WERI-Rb-1 (cell line): ENCODE measurements at regions not wholly inside any gene's neighbourhood (a gene's known extent, or its start where the extent isn't known, plus 50 kb on each side); places are given as distances from the start of the nearest gene placed in this dataset.

Source experiments
- DNase-seq: peaks from one replicate; pipeline ENCODE4 v3.0.0-alpha.2; 2020
- H3K27ac ChIP-seq: fragments of 250-450 bp; sonication (Bioruptor Pico); 2 replicates; pipeline ENCODE4 v1.5.1; 2020; ENCODE audit warnings: mild to moderate bottlenecking, moderate library complexity
- H3K27me3 ChIP-seq: fragments of 250-450 bp; sonication (Bioruptor Pico); 2 replicates; pipeline ENCODE4 v1.5.1; 2021; ENCODE audit warnings: mild to moderate bottlenecking, low read depth, moderate library complexity; ENCODE audit not compliant: insufficient read depth, severe bottlenecking
- H3K36me3 ChIP-seq: fragments of 250-450 bp; sonication (Bioruptor Pico); 2 replicates; pipeline ENCODE4 v1.5.1; 2020; ENCODE audit warnings: mild to moderate bottlenecking, moderate library complexity
- H3K4me3 ChIP-seq: 2 replicates; pipeline ENCODE4 v1.5.1; 2011; ENCODE audit warnings: low read depth, mild to moderate bottlenecking, control low read depth, low read length
- H3K9me3 ChIP-seq: fragments of 250-450 bp; sonication (Bioruptor Pico); 2 replicates; pipeline ENCODE4 v1.5.1; 2021; ENCODE audit warnings: mild to moderate bottlenecking, moderate library complexity; ENCODE audit not compliant: severe bottlenecking
- TF ChIP-seq, protein P1 (sequence below): IDR thresholded peaks from 2 replicates; pipeline ENCODE4 v1.5.1; 2011; ENCODE audit warnings: low read depth, mild to moderate bottlenecking, control low read depth, inconsistent platforms, low read length

DNA sequence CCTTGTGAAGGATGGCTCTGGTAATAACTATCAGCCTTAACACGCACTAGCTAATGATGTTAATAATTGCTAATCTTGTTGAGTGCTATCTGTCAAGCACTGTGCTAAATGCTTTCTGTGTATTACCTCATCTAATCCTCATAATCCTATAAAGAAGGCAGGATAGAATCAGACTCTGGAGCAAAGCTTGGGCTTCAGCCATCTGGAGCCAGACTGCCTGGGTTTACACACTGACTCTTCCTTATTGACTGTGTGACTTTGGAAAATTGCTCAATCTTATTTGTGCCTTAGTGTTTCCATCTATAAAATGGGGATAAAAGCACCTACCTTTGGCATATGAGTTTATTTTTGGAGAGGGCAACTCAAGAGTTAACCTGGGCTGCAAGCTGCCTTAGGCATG is 216.1 kb downstream of the NUF2 start:
- peak; percentile 95 for DNase-seq
- Histone ChIP-seq H3K27me3 (no peaks in the 10 kb centered on the region), H3K27ac (peak overlapping the region; percentile 80), H3K36me3 (no peaks in the 10 kb centered on the region), H3K4me3 (no peak overlapping the region), H3K9me3 (peaks cover 14% of the 10 kb centered on the region)
- TF ChIP-seq, protein P1, sequence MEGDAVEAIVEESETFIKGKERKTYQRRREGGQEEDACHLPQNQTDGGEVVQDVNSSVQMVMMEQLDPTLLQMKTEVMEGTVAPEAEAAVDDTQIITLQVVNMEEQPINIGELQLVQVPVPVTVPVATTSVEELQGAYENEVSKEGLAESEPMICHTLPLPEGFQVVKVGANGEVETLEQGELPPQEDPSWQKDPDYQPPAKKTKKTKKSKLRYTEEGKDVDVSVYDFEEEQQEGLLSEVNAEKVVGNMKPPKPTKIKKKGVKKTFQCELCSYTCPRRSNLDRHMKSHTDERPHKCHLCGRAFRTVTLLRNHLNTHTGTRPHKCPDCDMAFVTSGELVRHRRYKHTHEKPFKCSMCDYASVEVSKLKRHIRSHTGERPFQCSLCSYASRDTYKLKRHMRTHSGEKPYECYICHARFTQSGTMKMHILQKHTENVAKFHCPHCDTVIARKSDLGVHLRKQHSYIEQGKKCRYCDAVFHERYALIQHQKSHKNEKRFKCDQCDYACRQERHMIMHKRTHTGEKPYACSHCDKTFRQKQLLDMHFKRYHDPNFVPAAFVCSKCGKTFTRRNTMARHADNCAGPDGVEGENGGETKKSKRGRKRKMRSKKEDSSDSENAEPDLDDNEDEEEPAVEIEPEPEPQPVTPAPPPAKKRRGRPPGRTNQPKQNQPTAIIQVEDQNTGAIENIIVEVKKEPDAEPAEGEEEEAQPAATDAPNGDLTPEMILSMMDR, result no peak

DNA sequence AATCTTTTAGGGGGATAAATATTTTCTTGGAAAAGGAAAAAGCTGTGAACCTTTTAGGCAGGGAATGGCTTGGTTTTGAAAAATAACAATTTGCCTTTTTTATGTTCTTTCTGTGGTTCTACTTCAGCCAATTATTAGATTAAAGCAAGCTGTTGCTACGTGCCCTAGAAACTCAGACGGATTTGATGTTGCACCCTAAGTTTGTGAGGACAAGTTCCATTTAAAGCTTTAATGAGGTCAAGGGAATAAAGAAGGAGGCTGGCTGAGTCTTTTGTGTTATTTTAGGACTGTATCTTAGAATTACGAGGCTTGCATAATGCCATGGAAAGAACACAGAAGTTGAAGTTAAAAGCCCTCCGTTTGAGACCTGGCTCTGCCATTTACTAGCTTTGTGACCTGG is 216.9 kb downstream of the NUF2 start:
- Histone ChIP-seq H3K9me3 (peaks cover 17% of the 10 kb centered on the region), H3K36me3 (no peaks in the 10 kb centered on the region), H3K27me3 (no peaks in the 10 kb centered on the region), H3K4me3 (no peak overlapping the region), H3K27ac (peak overlapping the region; percentile 80)
- DNase-seq, result peak; percentile 48
- TF ChIP-seq, protein P1, result no peak

DNA sequence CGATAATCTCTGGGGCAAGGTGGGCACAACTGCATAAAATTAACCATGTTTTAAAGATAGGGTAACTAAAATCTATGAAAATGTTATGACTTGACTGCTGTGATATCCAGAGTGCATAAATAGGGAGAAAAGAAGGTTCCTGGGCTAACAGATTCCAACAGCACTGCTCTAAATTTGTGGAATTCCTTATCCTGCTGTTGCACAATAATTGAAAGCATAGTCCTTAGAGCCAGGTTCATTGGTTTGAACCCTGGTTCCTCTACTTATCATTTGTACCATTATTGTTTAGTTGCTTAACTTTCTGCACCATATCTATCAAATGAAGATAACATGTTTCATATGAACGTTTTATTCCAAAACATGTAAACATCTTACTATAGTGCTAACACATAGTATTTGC is 219.0 kb downstream of the NUF2 start:
- TF ChIP-seq, protein P1, result no peak
- no peak overlapping the region for H3K4me3 ChIP-seq
- no peak for DNase-seq
- H3K36me3 ChIP-seq, result no peaks in the 10 kb centered on the region
- H3K27me3 ChIP-seq, result no peaks in the 10 kb centered on the region
- no peak overlapping the region for H3K27ac ChIP-seq
- peaks cover 23% of the 10 kb centered on the region for H3K9me3 ChIP-seq

DNA sequence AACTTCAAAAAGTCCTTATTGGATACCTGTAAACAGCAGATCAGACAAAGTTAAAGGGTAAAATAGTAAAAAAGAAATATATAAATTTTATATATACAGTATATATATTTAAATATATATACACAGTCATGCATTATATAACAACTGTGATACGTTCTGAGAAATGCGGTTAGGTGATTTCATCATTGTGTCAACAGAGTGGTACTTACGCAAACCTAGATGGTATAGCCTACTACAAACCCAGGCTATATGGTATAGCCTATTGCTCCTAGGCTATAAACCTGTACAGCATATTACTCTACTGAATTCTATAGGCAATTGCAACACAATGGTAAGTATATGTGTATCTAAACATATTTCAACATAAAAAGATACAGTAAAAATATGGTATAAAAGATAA is 222.7 kb downstream of the NUF2 start:
- Histone ChIP-seq H3K9me3 (peaks cover 27% of the 10 kb centered on the region), H3K36me3 (no peaks in the 10 kb centered on the region), H3K27me3 (no peaks in the 10 kb centered on the region), H3K4me3 (no peak overlapping the region), H3K27ac (no peak overlapping the region)
- DNase-seq, result no peak
- TF ChIP-seq, protein P1, result no peak

DNA sequence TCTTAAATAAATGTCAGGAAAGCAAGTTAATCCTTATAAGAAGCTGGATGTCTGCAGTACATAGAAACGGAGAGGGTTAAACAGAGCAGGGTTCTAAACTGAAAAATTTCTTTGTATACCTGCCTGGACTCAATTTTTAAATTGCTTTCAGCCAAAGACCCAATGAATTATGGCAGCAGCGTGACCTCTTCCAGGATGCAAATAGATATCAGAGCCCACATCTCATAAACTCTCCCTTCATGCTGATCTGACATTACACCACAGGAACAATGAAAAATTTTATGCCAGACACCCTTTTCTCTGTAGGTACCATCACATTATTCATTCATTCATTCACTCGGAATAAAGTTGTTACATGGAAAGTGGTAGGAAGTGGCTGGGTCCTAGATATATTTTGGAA is 236.4 kb downstream of the NUF2 start:
- peaks cover 3% of the 10 kb centered on the region for H3K9me3 ChIP-seq
- DNase-seq, result no peak
- TF ChIP-seq, protein P1, result no peak

DNA sequence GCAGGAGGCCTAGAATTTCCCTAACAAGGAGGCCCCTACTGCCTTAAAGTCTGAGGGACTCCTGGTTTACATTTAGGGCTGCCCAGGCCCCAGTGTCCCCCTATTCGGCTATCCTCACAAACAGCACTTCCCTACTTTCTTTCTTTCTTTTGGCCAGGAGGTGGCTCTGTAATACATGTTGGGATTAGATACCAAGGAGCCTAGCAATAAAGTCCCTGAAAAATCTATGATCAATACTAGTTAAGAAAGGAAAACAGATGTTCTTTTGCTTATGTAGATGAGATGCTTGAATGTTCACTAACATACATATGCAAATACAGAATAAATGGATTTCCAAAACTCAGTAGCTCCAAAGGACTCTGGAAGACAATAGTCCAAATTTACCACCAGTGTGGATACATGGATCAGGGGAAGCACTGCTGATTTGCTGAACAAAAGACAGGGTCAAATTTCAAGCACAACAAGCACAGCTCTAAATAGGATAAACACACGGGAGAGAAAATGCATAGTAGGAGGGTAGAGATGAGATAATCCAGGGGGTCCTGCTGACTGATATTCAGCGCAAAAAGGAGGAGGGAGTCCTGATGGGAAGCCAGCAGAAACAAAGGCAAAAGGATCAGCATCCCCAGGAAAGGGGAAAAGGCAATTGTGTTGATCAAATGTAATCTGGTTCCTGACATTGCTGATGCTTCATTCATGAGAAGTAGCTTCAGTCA is 240.0 kb downstream of the NUF2 start:
- H3K27ac ChIP-seq, result peak overlapping the region; percentile 63
- TF ChIP-seq, protein P1, result peak; percentile 55
- peak; percentile 67 for DNase-seq
- H3K27me3 ChIP-seq, result no peaks in the 10 kb centered on the region
- H3K36me3 ChIP-seq, result no peaks in the 10 kb centered on the region
- peaks cover 5% of the 10 kb centered on the region for H3K9me3 ChIP-seq
- no peak overlapping the region for H3K4me3 ChIP-seq

More for the DNA sequence above, 236.4 kb downstream of the NUF2 start:
- Histone ChIP-seq H3K27me3 (no peaks in the 10 kb centered on the region), H3K4me3 (no peak overlapping the region), H3K36me3 (no peaks in the 10 kb centered on the region), H3K27ac (peak overlapping the region; percentile 16)
